Ectodermal cell (in vitro differentiated cells): ENCODE measurements at regions not wholly inside any gene's neighbourhood (a gene's known extent, or its start where the extent isn't known, plus 50 kb on each side); places are given as distances from the start of the nearest gene placed in this dataset.
"Not testable (repeated sequence)": the region's sequence is repeated elsewhere in the genome, so short reads cannot be mapped to it uniquely, and the experiment has no call there.

ENCODE experiments used
- H3K27ac ChIP-seq: 2 replicates; pipeline ENCODE4 v1.7.0; 2013; ENCODE audit warnings: mild to moderate bottlenecking, low read depth, low read length; ENCODE audit not compliant: insufficient read depth, poor library complexity, severe bottlenecking
- H3K27me3 ChIP-seq: 2 replicates; pipeline ENCODE4 v1.7.0; 2013; ENCODE audit warnings: mild to moderate bottlenecking, low read length; ENCODE audit not compliant: insufficient read depth, control insufficient read depth, poor library complexity, severe bottlenecking
- H3K36me3 ChIP-seq: one replicate; pipeline ENCODE4 v1.7.0; 2013; ENCODE audit warnings: low read length; ENCODE audit not compliant: control insufficient read depth, insufficient read depth
- H3K4me1 ChIP-seq: one replicate; pipeline ENCODE4 v1.7.0; 2013; ENCODE audit warnings: low read length; ENCODE audit not compliant: control insufficient read depth, insufficient read depth
- H3K4me3 ChIP-seq: 2 replicates; pipeline ENCODE4 v1.7.0; 2013; ENCODE audit warnings: low read depth, low read length, control low read depth; ENCODE audit not compliant: insufficient read depth
- H3K9me3 ChIP-seq: 2 replicates; pipeline ENCODE4 v1.7.0; 2013; ENCODE audit warnings: mild to moderate bottlenecking, low read length, moderate library complexity; ENCODE audit not compliant: control insufficient read depth
- WGBS, 2 experiments: methylation state at CpG; one replicate each; pipeline ENCODE4 v1.1.7; 2013; ENCODE audit warnings: missing lambda C conversion rate in 2 of 2; 5-methylcytosine and 5-hydroxymethylcytosine counted together

- no peak overlapping the region for H3K27ac ChIP-seq
- H3K27me3 ChIP-seq, result no peaks in the 10 kb centered on the region
- 89 to 100% methylated on average over 1 of the region's 1 CpG for WGBS, 2 experiments
- no peaks in the 10 kb centered on the region for H3K9me3 ChIP-seq
- no peaks in the 10 kb centered on the region for H3K36me3 ChIP-seq
- H3K4me1 ChIP-seq, result no peaks in the 10 kb centered on the region
- no peak overlapping the region for H3K4me3 ChIP-seq
Observed at GRCh38 chr7:153065051-153065450, 305.5 kb downstream of the ACTR3B start.

- Histone ChIP-seq H3K27me3 (no peaks in the 10 kb centered on the region), H3K27ac (no peak overlapping the region), H3K4me3 (no peak overlapping the region), H3K36me3 (no peaks in the 10 kb centered on the region), H3K9me3 (no peaks in the 10 kb centered on the region), H3K4me1 (no peaks in the 10 kb centered on the region)
- 80 to 87% methylated on average over 5 of the region's 5 CpGs for WGBS, 2 experiments
Observed at GRCh38 chr7:153066711-153067110, 307.2 kb downstream of the ACTR3B start.

GRCh38 chr7:153070141-153070540, 310.6 kb downstream of the ACTR3B start:
- H3K4me1 ChIP-seq, result no peaks in the 10 kb centered on the region
- no peak overlapping the region for H3K4me3 ChIP-seq
- no peaks in the 10 kb centered on the region for H3K36me3 ChIP-seq
- no peak overlapping the region for H3K27ac ChIP-seq
- H3K9me3 ChIP-seq, result no peaks in the 10 kb centered on the region
- no peaks in the 10 kb centered on the region for H3K27me3 ChIP-seq

GRCh38 chr7:153072806-153073205, 313.3 kb downstream of the ACTR3B start:
- no peaks in the 10 kb centered on the region for H3K9me3 ChIP-seq
- WGBS, 2 experiments, result 78 to 85% methylated on average over 4 of the region's 4 CpGs

GRCh38 chr7:153076289-153076688, 316.7 kb downstream of the ACTR3B start:
- H3K9me3 ChIP-seq, H3K4me1 ChIP-seq, H3K36me3 ChIP-seq, H3K4me3 ChIP-seq, H3K27ac ChIP-seq, H3K27me3 ChIP-seq: not testable (repeated sequence)
- 90 to 100% methylated on average over 1 to 2 of the region's 2 CpGs for whole genome bisulfite sequencing, 2 experiments

More at GRCh38 chr7:153072806-153073205, 313.3 kb downstream of the ACTR3B start:
- Histone ChIP-seq H3K27me3 (no peaks in the 10 kb centered on the region), H3K36me3 (no peaks in the 10 kb centered on the region), H3K27ac (no peak overlapping the region), H3K4me3 (no peak overlapping the region), H3K4me1 (no peaks in the 10 kb centered on the region)

GRCh38 chr7:153081496-153081895, 321.9 kb downstream of the ACTR3B start:
- Histone ChIP-seq H3K9me3 (no peaks in the 10 kb centered on the region), H3K4me3 (no peak overlapping the region), H3K36me3 (no peaks in the 10 kb centered on the region), H3K27ac (no peak overlapping the region), H3K27me3 (no peaks in the 10 kb centered on the region), H3K4me1 (no peaks in the 10 kb centered on the region)
- WGBS, 2 experiments, result 94% methylated on average over 8 of the region's 8 CpGs

- no peaks in the 10 kb centered on the region for H3K27me3 ChIP-seq
- H3K4me3 ChIP-seq, result no peak overlapping the region
- no peaks in the 10 kb centered on the region for H3K36me3 ChIP-seq
- WGBS, 2 experiments, result 85 to 91% methylated on average over 6 of the region's 6 CpGs
- H3K4me1 ChIP-seq, result no peaks in the 10 kb centered on the region
- no peaks in the 10 kb centered on the region for H3K9me3 ChIP-seq
- no peak overlapping the region for H3K27ac ChIP-seq
Observed at GRCh38 chr7:153084278-153084677, 324.7 kb downstream of the ACTR3B start.

GRCh38 chr7:153087498-153087897, 327.9 kb downstream of the ACTR3B start:
- 89 to 96% methylated on average over 3 to 4 of the region's 4 CpGs for WGBS, 2 experiments

GRCh38 chr7:153088601-153089000, 329.0 kb downstream of the ACTR3B start:
- WGBS, 2 experiments, result 96% methylated on average over 5 of the region's 5 CpGs
- Histone ChIP-seq H3K4me1 (no peaks in the 10 kb centered on the region), H3K27ac (no peak overlapping the region), H3K9me3 (no peaks in the 10 kb centered on the region), H3K4me3 (no peak overlapping the region), H3K36me3 (no peaks in the 10 kb centered on the region), H3K27me3 (no peaks in the 10 kb centered on the region)

More at GRCh38 chr7:153087498-153087897, 327.9 kb downstream of the ACTR3B start:
- no peaks in the 10 kb centered on the region for H3K9me3 ChIP-seq
- no peak overlapping the region for H3K4me3 ChIP-seq
- H3K36me3 ChIP-seq, result no peaks in the 10 kb centered on the region
- no peak overlapping the region for H3K27ac ChIP-seq
- H3K4me1 ChIP-seq, result no peaks in the 10 kb centered on the region
- H3K27me3 ChIP-seq, result no peaks in the 10 kb centered on the region

GRCh38 chr7:153090209-153090608, 330.7 kb downstream of the ACTR3B start:
- WGBS, 2 experiments, result 93% methylated on average over 3 of the region's 3 CpGs
- no peaks in the 10 kb centered on the region for H3K27me3 ChIP-seq
- no peak overlapping the region for H3K4me3 ChIP-seq
- no peaks in the 10 kb centered on the region for H3K36me3 ChIP-seq
- no peak overlapping the region for H3K27ac ChIP-seq
- H3K4me1 ChIP-seq, result no peaks in the 10 kb centered on the region
- H3K9me3 ChIP-seq, result no peaks in the 10 kb centered on the region

- Histone ChIP-seq H3K4me1 (no peaks in the 10 kb centered on the region), H3K4me3 (no peak overlapping the region), H3K27me3 (no peaks in the 10 kb centered on the region), H3K9me3 (no peaks in the 10 kb centered on the region), H3K36me3 (no peaks in the 10 kb centered on the region), H3K27ac (no peak overlapping the region)
- 86 to 100% methylated on average over 2 of the region's 2 CpGs for WGBS, 2 experiments
Observed at GRCh38 chr7:153090764-153091163, 331.2 kb downstream of the ACTR3B start.
